Left ventricle myocardium superior (tissue), 1 donor: ENCODE measurements at regions not wholly inside any gene's neighbourhood (a gene's known extent, or its start where the extent isn't known, plus 50 kb on each side); places are given as distances from the start of the nearest gene placed in this dataset.
"Not testable (repeated sequence)": the region's sequence is repeated elsewhere in the genome, so short reads cannot be mapped to it uniquely, and the experiment has no call there.

ENCODE experiments used
- ATAC-seq: fragments of 200-7000 bp; cut with Tn5 transposase; one replicate; pipeline ENCODE4 v1.9.1; 2020; ENCODE audit warnings: mild to moderate bottlenecking, moderate library complexity
- DNase-seq: peaks from one replicate; pipeline ENCODE4 v3.0.0-alpha.2; 2020
- intact Hi-C: fragments of 100-400 bp; cut with micrococcal nuclease; formaldehyde crosslinking; loops from one replicate; pipeline ENCODE4 v1.11.0; 2022
- donor health status: DM: no; HTN: yes; CAD: no; lungs with severe emphysema.

GRCh38 chr9:11595756-11596155, 983.0 kb upstream of the PTPRD start:
- DNase-seq, result no peak
- intact Hi-C loops, result no loop called here
- no peak for ATAC-seq

GRCh38 chr9:11618241-11618805, 1005.5 kb upstream of the PTPRD start:
- intact Hi-C loops, result no loop called here
- no peak for DNase-seq
- ATAC-seq, result no peak

- ATAC-seq (no peak), DNase-seq (no peak)
- intact Hi-C loops, result no loop called here
These were observed 1019.9 kb upstream of the PTPRD start for GRCh38 chr9:11632691-11633090.

- no peak for DNase-seq
- intact Hi-C loops, result no loop called here
- ATAC-seq, result no peak
These were observed 1034.0 kb upstream of the PTPRD start for GRCh38 chr9:11646831-11647230.

- intact Hi-C loops, result no loop called here
- DNase-seq (no peak), ATAC-seq (no peak)
These were observed 1039.3 kb upstream of the TYRP1 start for GRCh38 chr9:11653867-11654266.

- DNase-seq, result no peak
- ATAC-seq, result no peak
- intact Hi-C loops, result no loop called here
These were observed 1029.3 kb upstream of the TYRP1 start for GRCh38 chr9:11663913-11664312.

GRCh38 chr9:11676821-11677220, 1016.4 kb upstream of the TYRP1 start:
- DNase-seq (no peak), ATAC-seq (no peak)
- intact Hi-C loops, result no loop called here

GRCh38 chr9:11686733-11687132, 1006.5 kb upstream of the TYRP1 start:
- no peak for ATAC-seq

GRCh38 chr9:11697126-11697525, 996.1 kb upstream of the TYRP1 start:
- intact Hi-C loops, result no loop called here
- no peak for ATAC-seq

More at GRCh38 chr9:11686733-11687132, 1006.5 kb upstream of the TYRP1 start:
- no peak for DNase-seq
- intact Hi-C loops, result no loop called here

GRCh38 chr9:11701706-11702105, 991.5 kb upstream of the TYRP1 start:
- DNase-seq (no peak), ATAC-seq (no peak)
- intact Hi-C loops, result no loop called here

More at GRCh38 chr9:11697126-11697525, 996.1 kb upstream of the TYRP1 start:
- no peak for DNase-seq

- ATAC-seq (no peak), DNase-seq (no peak)
- intact Hi-C loops, result no loop called here
These were observed 990.6 kb upstream of the TYRP1 start for GRCh38 chr9:11702548-11702947.

- intact Hi-C loops, ATAC-seq, DNase-seq: not testable (repeated sequence)
These were observed 989.0 kb upstream of the TYRP1 start for GRCh38 chr9:11704198-11704597.

GRCh38 chr9:11708899-11709298, 984.3 kb upstream of the TYRP1 start:
- intact Hi-C loops, result no loop called here
- ATAC-seq (no peak), DNase-seq (no peak)

- intact Hi-C loops, result no loop called here
- DNase-seq (no peak), ATAC-seq (no peak)
These were observed 983.6 kb upstream of the TYRP1 start for GRCh38 chr9:11709567-11709966.

GRCh38 chr9:11713077-11713476, 980.1 kb upstream of the TYRP1 start:
- intact Hi-C loops, result no loop called here
- no peak for ATAC-seq
- no peak for DNase-seq

GRCh38 chr9:11722957-11723356, 970.2 kb upstream of the TYRP1 start:
- intact Hi-C loops, result no loop called here
- no peak for ATAC-seq
- DNase-seq, result no peak

GRCh38 chr9:11726659-11727058, 966.5 kb upstream of the TYRP1 start:
- DNase-seq (no peak), ATAC-seq (no peak)
- intact Hi-C loops, result no loop called here

- DNase-seq (no peak), ATAC-seq (no peak)
- intact Hi-C loops, result no loop called here
These were observed 957.8 kb upstream of the TYRP1 start for GRCh38 chr9:11735391-11735790.

- DNase-seq (no peak), ATAC-seq (no peak)
- intact Hi-C loops, result no loop called here
These were observed 950.7 kb upstream of the TYRP1 start for GRCh38 chr9:11742471-11742870.

- ATAC-seq, result no peak
- no peak for DNase-seq
- intact Hi-C loops, result no loop called here
These were observed 949.8 kb upstream of the TYRP1 start for GRCh38 chr9:11743356-11743755.

- intact Hi-C loops, result no loop called here
- DNase-seq, result no peak
- no peak for ATAC-seq
These were observed 943.8 kb upstream of the TYRP1 start for GRCh38 chr9:11749396-11749795.

- intact Hi-C loops, result no loop called here
- ATAC-seq, result no peak
- no peak for DNase-seq
These were observed 937.2 kb upstream of the TYRP1 start for GRCh38 chr9:11755951-11756350.
